NCI-H526 (cell line): ENCODE measurements at regions not wholly inside any gene's neighbourhood (a gene's known extent, or its start where the extent isn't known, plus 50 kb on each side); places are given as distances from the start of the nearest gene placed in this dataset.

Experiments used
- DNase-seq, 2 experiments: peaks; one replicate each; lab custom pipeline; 2025; lab: John Stamatoyannopoulos, UW

GRCh38 chr10:70939441-70940003 lies 51.2 kb upstream of the PCBD1 start:
- no peak for DNase-seq

- DNase-seq: peak in 1 of 2 experiments; percentile 7
Measured at GRCh38 chr10:70940834-70941568, 52.6 kb upstream of the PCBD1 start.

GRCh38 chr10:70942125-70942524 lies 53.8 kb upstream of the PCBD1 start:
- no peak for DNase-seq

DNA sequence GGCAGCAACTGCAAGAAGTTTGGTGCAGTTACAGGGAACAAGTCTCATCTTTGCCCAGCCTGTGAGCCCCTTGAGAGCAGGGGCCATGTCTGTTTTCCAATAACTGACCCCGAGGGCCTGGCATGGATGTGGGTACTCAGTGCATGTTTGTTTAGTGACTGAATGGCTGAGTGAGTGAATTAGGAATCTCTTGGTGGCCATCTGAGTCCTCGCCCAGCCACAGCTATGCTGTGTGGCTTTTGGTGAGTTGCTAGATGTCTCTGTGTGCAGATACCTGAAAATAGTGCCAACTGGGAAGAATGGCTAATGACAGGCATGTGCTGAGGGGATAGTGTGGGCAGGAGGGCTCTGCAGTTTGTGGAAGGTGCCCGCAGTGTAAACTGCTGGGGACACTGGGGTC lies 54.4 kb upstream of the PCBD1 start:
- no peak for DNase-seq

GRCh38 chr10:70943249-70943648 lies 54.9 kb upstream of the PCBD1 start:
- DNase-seq: no peak

- DNase-seq: no peak
Measured at GRCh38 chr10:70943841-70944466, 55.6 kb upstream of the PCBD1 start.

DNA sequence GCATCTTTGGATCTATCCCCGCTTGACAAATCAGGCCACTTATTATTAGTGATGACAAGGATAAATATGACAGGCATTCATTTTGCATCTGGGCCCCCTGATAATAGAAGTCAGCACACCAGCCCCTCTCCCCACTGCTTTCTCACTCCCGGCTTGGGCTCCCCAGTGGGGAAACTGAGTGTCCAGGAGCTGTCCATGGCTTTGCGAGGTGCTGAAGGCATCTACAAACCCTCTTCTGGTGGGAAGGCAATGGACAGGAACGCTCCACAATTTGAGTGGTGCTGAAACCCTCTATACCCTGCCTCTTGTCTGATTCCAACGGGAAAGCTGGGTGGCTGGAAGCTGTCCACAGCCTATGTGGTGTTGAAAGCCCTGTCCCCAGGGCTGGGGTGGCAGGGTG lies 61.7 kb upstream of the PCBD1 start:
- no peak for DNase-seq

GRCh38 chr10:70950801-70951200 lies 62.4 kb upstream of the PCBD1 start:
- no peak for DNase-seq

DNA sequence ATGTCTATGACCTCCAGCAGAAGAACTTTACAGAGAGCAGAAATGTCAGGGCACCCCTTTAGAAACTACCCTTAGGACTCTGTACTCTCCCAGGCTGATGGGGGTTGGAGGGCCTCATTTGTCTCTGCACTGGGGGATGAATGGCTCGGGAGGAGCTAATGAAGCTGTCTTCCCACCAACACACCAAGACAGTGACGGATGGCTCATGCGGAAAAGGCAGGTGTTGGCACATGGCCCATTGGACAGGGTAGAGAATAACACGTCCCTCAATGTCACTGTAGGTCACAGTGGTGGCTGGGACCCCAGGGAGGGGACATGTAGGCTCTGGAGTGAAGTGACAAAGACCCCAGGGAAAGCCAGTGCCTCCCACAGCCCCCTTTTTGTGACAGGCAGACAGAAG lies 64.0 kb upstream of the PCBD1 start:
- no peak for DNase-seq

- DNase-seq: no peak
Measured at GRCh38 chr10:70952921-70953320, 64.6 kb upstream of the PCBD1 start.

DNA sequence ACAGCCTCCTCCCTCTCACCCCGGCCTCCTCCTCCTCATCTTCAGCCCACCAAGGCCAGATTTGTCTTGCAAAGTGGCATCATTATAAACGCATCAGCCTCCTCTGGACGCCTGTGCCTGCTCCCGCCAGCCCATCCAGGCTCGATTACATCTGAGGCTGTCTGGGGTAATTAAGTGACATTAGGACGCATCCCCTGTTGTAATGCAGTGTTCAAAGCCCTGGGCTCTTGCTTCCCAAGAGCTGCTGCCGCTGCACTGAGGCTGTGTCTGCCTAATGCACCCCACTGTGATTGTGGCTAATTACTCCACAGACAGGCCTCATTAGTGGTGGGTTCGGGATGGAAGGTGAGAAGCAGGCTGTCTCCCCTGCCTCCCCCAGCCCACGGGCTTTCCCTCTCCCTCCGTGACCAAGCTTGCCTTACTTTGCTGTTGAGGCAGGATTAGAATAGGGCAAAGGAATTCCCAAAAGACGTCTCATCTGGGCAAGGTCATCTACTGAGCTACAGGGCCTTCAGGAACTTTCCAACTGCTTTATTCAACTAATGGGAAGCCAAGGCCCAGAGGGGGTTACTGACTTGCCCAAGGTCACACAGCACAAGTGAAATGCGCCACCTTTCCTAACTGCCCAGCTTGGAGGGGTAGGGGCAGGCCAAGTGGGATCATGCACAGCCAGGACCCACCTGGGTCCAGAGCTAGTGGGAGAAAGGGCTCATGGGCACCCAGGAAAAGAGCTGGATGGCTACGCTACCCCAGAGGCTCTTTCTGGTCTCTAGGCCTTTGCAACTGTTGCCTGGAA lies 66.2 kb upstream of the PCBD1 start:
- peak; percentile 46 to 49 for DNase-seq

GRCh38 chr10:70956029-70956759 lies 67.8 kb upstream of the PCBD1 start:
- DNase-seq: no peak

DNA sequence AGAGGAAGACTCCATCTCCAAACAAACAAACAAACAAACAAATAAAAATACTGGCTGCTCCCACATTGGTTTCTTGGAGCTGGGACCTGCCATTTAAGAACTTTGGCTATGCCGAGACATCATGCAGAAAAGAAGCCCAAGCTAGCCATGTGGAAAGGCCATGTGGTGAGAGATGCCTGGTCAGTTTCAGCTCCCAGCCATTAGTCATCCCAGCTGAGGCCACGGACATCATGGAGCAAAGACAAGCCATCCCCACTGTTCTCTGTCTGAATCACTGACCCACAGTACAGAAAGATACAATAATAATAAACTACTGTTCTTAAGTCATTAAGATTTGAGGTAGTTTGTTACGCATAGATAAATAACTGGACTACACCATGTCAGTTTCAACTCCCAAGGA lies 70.0 kb upstream of the PCBD1 start:
- DNase-seq: no peak

DNA sequence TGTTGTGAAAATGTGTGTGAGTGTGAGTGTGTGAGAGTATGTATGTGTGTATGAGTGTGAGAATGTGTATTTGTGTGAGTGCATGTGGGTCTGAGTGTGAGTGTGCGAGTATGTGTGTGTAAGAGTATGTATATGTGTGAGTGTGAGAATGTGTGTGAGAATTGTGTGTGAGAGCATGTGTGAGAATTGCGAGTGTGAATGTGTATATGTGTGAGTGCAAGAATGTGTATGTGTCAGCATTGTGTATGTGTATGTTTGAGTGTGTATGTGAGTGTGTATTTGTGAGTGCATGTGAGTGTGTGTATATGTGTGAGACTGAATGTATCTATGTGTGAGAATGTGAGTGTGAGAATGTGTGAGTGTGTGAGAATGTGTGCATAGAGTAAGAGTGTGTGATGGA lies 72.0 kb upstream of the PCBD1 start:
- DNase-seq: no peak

DNA sequence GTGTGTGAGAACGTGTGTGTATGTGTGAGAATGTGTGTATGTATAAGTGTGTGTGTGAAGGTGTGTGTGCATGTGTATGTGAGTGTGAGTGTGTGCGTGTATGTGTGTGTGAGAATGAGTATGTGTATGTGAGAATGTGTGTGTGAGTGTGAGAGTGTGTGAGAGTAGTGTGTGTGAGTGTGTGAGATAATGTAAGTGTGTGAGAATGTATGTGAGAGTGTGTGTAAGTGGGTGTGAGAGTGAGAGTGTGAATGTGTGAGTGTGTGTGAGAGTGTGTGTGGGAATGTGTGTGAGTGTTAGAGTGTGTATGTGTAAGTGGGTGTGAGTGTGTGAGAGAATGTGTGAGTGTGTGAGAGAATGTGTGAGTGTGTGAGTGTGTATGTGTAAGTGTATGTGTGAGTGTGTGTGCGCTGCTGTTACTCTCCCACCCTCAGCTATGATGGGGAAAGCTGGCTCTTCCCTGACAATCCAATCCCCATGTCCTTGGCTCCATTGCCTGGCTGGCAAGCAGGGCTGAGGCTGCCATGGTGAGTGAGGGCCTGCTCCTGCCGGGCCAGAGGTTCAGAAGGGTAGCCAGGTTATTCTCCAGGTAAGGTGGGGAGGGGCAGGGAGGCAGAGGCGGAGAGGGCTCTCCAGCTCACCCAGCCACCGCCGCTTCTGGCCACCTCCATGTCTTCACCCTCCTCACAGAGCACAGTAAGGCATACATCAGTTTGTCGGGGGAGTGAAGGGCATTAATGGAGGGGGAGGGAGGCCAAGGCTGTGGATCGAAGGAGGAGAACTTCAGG lies 72.6 kb upstream of the PCBD1 start:
- DNase-seq: no peak

GRCh38 chr10:70962686-70963085 lies 74.3 kb upstream of the PCBD1 start:
- DNase-seq: no peak

DNA sequence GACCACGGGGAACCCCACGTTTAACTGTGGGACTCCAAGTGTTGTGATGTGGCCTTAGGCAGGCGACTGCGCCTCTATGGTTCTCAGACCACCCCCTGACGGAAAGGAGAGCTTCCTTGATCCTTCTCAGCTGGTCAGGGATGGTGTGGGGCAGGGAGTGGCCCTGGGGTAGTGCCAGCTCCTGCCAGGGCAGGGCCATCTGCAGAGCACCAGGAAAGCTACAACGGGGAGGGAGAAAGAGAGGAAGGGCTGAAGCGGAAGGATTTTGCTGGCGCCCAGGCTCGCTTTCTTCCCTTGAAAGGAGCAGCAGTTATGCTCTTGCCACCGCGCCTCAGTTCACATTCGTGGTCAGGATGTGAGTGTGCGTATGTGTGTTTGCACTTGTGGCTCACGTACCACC lies 74.9 kb upstream of the PCBD1 start:
- no peak for DNase-seq

DNA sequence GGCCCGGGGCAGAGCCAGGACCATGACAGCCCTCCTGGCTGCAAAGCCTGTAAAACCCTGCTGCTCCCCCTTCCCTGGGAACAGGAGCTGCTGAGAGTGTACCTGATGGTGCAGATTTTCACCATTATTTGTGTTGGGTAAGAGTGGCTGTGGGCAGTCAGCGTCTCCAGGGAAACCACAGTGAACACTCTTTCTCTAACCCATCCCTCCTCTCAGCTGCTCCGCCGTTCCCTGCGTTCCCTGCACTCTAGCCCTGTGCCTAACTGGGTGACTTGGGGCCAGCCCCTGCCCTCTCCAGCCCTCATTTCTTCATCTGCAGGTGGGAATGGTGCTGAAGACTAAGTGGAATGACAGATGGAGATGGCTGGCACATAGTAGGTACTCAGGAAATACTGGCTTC lies 75.9 kb upstream of the PCBD1 start:
- DNase-seq: no peak

DNA sequence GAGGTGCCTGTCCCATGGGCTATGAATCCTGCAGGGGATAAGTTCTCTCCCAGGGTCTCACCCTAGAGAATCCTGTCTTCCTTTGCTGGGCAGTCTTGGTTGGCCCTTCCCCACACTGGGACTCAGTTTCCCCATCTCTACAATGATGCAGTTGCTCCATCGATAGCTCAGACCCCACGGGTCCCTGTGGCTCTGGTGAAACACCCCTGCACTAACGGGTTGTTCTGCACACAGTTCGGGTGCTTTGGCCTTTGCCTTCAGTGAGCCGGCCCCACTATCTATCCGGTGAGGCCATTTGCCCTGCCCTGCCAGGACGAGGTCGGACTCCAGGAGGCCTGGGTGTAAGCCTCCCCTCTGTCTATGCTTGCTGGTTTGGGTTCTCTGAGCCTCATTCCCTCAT lies 76.5 kb upstream of the PCBD1 start:
- no peak for DNase-seq

DNA sequence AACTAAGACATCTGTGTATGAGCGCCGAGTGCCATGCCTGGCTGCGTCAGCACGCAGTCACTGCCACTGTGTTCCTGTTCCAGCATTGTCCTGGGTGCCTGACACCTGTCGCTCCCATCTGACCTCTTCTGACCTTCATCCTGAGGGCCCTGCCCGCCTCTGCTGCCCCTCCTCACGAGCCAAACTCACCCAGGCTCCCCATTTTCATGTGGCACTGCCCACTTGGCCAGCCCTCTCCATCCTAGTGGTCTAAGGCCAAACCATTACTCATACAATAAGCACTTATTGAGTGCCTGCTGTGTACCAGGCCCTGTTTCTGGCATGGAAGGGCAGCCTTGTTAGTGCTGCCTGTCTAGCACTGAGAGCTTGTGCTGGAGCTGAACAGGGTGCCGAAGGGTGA lies 77.2 kb upstream of the PCBD1 start:
- DNase-seq: no peak
